GM18868 (cell line): ENCODE measurements at regions not wholly inside any gene's neighbourhood (a gene's known extent, or its start where the extent isn't known, plus 50 kb on each side); places are given as distances from the start of the nearest gene placed in this dataset.

Experiments used
- ATAC-seq: cut with Tn5 transposase; IDR thresholded peaks from one replicate; pipeline ENCODE4 v1.9.1; 2021; ENCODE audit warnings: mild to moderate bottlenecking, moderate library complexity; ENCODE audit not compliant: unreplicated experiment

DNA sequence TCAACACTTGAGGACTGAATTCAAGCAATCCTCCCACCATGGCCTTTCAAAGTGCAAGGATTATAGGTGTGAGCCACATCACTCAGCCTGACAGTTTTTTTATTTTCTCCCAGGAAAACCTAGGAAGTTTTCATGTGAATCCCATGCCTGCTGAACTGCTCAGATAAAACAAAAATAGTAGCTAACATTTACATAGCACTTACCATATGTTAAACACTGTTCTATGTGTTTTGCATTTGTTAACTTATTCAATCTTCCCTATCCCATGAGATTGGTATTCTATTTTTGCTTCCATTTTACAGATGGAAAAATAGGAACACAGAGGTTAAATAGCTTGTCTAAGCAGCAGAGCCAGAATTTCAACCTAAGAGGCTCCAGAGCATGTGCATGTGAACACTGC, 157.4 kb upstream of the KCTD1 start:
- ATAC-seq: no peak

DNA sequence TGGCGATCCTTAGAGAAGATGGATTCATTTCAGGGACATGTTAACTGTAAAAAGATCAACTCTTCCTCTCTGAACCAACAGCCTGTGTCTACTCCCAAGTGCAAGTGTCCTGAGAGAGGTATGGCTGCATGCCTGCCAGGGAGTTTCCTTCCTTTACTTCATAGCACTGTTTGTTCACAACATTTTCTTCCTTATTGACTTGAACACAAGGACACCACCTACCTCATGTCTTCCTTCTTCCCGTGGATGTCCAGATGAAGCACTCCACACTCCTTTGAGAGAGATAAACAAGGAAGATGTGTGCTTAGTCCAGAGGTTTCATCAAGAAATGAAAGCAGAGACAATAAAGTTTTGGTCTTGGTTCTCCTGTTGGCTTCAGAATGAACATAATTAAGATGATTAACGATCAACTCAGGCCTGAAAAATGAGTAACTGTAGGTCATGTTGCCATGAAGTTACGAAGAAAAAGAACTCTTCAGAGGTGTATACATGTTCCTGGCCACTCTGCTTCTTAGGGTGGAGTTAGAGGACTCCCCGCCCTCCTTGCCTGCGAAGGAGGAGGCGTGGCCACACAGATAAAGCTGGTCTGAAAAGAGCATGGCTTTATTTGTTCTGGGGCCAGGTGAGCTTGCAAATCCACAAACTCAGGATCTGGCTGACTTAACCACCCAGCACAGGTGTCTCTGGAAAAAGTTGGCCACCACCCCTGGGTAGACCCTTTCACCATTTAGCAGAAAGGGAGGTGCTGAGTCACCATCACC, 155.0 kb upstream of the KCTD1 start:
- no peak for ATAC-seq

- no peak for ATAC-seq
Observed at GRCh38 chr18:26702086-26702485, 153.7 kb upstream of the KCTD1 start.

DNA sequence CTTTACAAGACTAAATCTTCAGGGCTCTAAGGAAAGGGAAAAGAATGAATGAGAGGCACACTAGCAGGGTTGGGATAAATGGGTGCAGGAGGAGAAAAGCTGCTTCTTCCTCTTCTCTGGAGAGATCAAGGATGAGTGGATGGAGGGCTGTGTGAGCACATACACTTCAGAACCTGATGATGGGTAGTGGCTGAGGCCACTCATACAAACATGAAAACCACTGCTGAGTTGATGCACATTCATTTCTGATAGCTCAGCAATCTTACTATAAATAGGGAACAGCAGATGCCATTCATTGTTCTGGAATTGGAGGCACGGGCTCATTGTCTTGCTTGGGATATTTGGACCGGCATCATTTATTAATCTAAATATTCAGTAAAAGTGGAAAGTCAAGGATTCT, 152.4 kb upstream of the KCTD1 start:
- ATAC-seq: no peak

- ATAC-seq: peak; percentile 70
Observed at GRCh38 chr18:26700201-26700600, 151.8 kb upstream of the KCTD1 start.

- ATAC-seq: no peak
Observed at GRCh38 chr18:26697186-26697884, 149.0 kb upstream of the KCTD1 start.

DNA sequence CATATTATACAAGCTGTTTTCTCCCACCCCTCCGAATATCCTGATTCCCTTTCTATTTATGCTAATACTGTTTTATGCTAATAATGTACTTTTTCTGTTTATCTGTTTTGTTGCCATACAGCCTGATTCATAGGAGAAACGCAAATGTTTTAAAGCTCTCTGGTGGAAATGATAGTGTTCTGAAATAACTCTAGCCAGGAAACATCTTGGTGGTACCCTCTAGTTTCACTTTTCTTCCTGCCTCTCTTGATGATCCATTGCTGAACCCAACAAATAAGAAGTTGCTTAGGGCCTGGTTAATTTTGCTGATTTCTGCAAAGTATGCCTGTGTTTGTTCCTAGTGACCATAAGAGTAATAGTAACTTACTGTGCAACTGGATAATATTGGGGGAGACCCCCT, 148.4 kb upstream of the KCTD1 start:
- no peak for ATAC-seq

GRCh38 chr18:26696308-26696707, 148.0 kb upstream of the KCTD1 start:
- no peak for ATAC-seq

- no peak for ATAC-seq
Observed at GRCh38 chr18:26689226-26689879, 141.0 kb upstream of the KCTD1 start.

- no peak for ATAC-seq
Observed at GRCh38 chr18:26686532-26686931, 138.2 kb upstream of the KCTD1 start.

- no peak for ATAC-seq
Observed at GRCh38 chr18:26685438-26686157, 137.2 kb upstream of the KCTD1 start.

GRCh38 chr18:26677957-26678356, 129.6 kb upstream of the KCTD1 start:
- ATAC-seq: no peak

- no peak for ATAC-seq
Observed at GRCh38 chr18:26667046-26667445, 118.7 kb upstream of the KCTD1 start.

GRCh38 chr18:26662996-26663395, 114.6 kb upstream of the KCTD1 start:
- no peak for ATAC-seq

DNA sequence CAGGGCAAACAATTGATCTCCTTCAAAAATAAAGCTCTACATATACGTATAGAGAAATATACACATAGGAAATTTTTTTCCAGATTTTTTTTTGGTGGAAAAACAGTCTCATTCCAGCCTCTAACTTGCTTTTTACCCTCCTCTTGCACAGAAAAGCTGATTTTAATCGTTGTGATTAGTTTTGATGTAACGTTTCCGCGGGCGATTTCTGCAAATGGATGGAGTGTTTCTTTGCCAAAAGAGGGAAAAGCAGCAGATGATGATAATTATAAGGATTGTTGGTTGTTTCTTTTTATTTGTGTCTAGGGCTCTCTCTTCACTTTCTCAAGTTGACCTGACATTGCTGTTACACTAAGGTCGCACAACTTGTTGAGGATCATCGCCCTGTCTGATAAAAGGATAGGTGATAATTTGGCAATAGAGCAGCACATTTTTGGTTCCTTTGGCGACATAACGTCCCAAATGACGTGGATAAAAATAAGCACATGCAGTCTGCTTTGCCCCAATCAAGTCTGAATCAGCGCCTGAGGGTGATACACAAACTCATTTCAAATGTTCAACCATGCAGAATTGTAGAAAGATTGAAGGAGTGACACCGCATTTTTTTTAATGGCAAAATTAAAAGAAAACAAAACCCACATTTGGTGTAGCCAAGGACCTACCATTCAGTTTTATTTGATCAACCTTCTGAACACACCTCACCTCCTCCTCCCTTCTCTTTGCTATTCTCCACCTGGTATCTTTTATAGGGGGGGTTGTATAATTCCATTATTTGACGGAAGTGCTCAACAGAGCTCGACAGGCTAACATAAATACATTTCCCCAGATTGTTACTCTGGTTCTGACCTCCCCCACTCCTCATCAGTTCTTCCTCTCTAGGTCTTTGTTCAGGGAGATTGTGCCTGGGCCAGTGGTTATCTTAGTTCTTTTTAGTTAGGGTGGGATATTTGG, 109.6 kb upstream of the KCTD1 start:
- no peak for ATAC-seq

- ATAC-seq: peak; percentile 61
Observed at GRCh38 chr18:26656944-26657536, 108.7 kb upstream of the KCTD1 start.

DNA sequence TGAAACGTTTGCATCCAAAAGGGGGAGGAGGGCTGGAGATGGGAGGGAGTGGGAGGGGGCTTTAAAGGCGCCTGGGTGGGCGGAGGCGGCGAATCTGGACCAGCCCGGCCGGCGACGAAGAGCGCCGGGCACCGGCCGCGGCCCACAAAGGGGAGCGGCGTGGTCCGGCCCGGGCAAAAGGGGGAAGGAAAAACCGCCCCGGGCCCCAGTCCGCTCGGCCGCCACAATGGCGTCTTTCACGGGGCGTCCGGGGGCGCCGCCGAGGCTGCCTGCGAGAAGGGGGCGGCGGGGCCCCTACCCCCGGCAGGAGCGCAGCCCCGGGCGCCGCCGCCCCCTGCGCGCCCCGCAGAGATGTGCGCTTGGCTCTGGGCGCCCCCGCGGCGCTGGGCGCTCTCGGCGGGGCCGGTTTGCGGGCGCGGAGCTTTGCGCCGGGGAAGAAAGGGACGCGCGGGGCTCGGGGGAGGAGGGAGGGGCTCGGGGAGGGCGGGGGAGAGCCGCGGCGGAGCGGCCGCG, 108.1 kb upstream of the KCTD1 start:
- peak; percentile 23 for ATAC-seq

DNA sequence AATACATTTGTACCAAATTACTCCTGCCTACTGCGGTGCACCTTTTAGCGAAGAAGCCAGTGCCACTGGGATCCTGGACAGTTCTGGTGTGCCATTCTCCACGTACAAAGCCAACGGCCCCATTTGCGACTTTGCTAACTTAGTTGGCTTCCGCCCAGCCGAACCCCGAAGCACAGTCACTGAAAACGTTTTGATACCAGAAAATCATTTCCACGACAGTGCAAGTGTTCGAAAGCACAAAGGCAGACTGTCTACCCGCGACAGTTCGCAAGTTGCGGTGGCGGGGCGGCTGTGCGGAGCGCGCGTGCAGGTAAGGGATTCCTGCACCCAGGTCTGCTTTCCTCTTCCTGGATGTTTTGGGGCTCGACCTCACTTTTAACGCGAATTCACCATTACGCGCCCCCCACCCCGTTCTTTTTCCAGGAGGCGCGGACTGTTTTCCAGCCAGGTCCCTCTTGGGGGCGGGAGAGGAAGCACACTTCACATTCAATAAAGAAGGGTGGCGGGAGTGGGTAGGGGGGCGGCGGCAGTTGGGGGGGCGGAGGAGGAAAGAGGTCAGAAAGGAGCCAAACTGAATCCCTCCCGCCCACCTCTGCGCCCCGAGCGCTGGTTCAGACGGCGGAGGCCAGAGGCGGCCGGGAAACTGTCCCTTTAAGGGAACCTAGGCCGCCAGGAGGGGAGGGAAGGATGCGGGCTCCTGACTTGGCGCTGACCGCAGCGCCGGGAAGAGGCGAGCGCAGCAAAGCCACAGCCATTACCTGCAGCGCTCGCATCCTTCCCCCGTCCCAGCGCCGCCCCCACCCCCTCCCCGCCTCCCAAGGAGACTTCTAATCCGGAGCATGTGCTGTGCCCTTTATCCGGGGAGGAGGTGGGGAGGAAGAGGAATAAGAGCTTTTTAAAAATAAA, 107.4 kb upstream of the KCTD1 start:
- ATAC-seq: peak; percentile 13
